HL-60 (cell line): ENCODE measurements at regions not wholly inside any gene's neighbourhood (a gene's known extent, or its start where the extent isn't known, plus 50 kb on each side); places are given as distances from the start of the nearest gene placed in this dataset.

Experiments used
- GABPA ChIP-seq: IDR thresholded peaks from 2 replicates; pipeline ENCODE4 v1.6.1; 2012; ENCODE audit warnings: low read depth
- POLR2AphosphoS5 ChIP-seq: IDR thresholded peaks from 2 replicates; pipeline ENCODE4 v1.6.1; 2012; ENCODE audit warnings: low read depth

GRCh38 chr6:105458084-105458483 lies 55.2 kb upstream of the PREP start:
- no peak for TF ChIP-seq POLR2AphosphoS5
- no peak for TF ChIP-seq GABPA
